B cell (primary cell): ENCODE measurements at regions not wholly inside any gene's neighbourhood (a gene's known extent, or its start where the extent isn't known, plus 50 kb on each side); places are given as distances from the start of the nearest gene placed in this dataset.

ENCODE experiments used
- ATAC-seq: fragments of 200-7000 bp; cut with Tn5 transposase; one replicate; pipeline ENCODE4 v1.10.0; 2021; ENCODE audit warnings: low read depth, mild to moderate bottlenecking, moderate number of reproducible peaks, moderate library complexity
- CTCF ChIA-PET: fragments of 350-600 bp; sonication (Branson Sonifier 250); formaldehyde crosslinking; loops from one replicate; lab custom pipeline; 2021; ENCODE audit warnings: antibody characterized with exemption, inconsistent platforms; lab: Charles Lee
- POLR2A ChIA-PET: fragments of 350-600 bp; sonication (Branson Sonifier 250); formaldehyde crosslinking; loops from one replicate; lab custom pipeline; 2021; ENCODE audit warnings: antibody characterized with exemption; lab: Charles Lee
- DNase-seq: peaks from one replicate; pipeline ENCODE4 v3.0.0; 2013
- H2AFZ ChIP-seq: 2 replicates; pipeline ENCODE4 v1.6.1; 2012; ENCODE audit warnings: mild to moderate bottlenecking, low read depth, low read length; ENCODE audit not compliant: insufficient read depth, poor library complexity, severe bottlenecking
- H3K27ac ChIP-seq, 2 donors: 1 replicate in 1 of 2; 2 replicates in 1 of 2; pipeline ENCODE4 v1.5.1; 2012 to 2013; ENCODE audit warnings: low read length in 2 of 2, mild to moderate bottlenecking in 2 of 2, moderate library complexity in 1 of 2
- H3K27me3 ChIP-seq, 4 experiments: fragments of 200-600 bp in 1 of 4; sonication (generic) in 1 of 4; replicated peaks in 1 of 4; 1 replicate in 2 of 4; 2 replicates in 2 of 4; pipeline versions ENCODE4 v1.6.1 to v1.7.0; 2013 to 2016; ENCODE audit warnings: low read length in 3 of 4, mild to moderate bottlenecking in 2 of 4, mixed read lengths in 1 of 4, moderate library complexity in 1 of 4; ENCODE audit not compliant: insufficient read depth in 4 of 4, control insufficient read depth in 3 of 4; ENCODE audit errors: control extremely low read depth in 1 of 4
- H3K36me3 ChIP-seq, 2 experiments: replicated peaks in 1 of 2; 1 replicate in 1 of 2; 2 replicates in 1 of 2; pipeline versions ENCODE4 v1.6.1 to v1.7.1; 2013; ENCODE audit warnings: low read length in 1 of 2; ENCODE audit not compliant: insufficient read depth in 2 of 2, control insufficient read depth in 1 of 2; ENCODE audit errors: control extremely low read depth in 1 of 2, extremely low read depth in 1 of 2
- H3K4me1 ChIP-seq, 2 donors: fragments of 200-600 bp in 1 of 2; sonication (generic) in 1 of 2; 1 replicate in 1 of 2; 2 replicates in 1 of 2; pipeline versions ENCODE4 v1.5.1 to v1.6.1; 2013 to 2017; ENCODE audit warnings: low read length in 2 of 2; ENCODE audit not compliant: control insufficient read depth in 2 of 2, insufficient read depth in 2 of 2
- H3K4me2 ChIP-seq: replicated peaks from 2 replicates; pipeline ENCODE3; 2012; ENCODE audit warnings: mild to moderate bottlenecking, low read depth, low read length; ENCODE audit not compliant: poor library complexity, severe bottlenecking
- H3K4me3 ChIP-seq, 5 experiments: fragments of 200-600 bp in 1 of 5; sonication (generic) in 1 of 5; 1 replicate in 3 of 5; 2 replicates in 2 of 5; pipeline versions ENCODE4 v1.5.1 to v1.7.0; 2011 to 2016; ENCODE audit warnings: low read length in 4 of 5, mild to moderate bottlenecking in 4 of 5, low read depth in 2 of 5, control low read depth in 1 of 5, moderate library complexity in 1 of 5; ENCODE audit not compliant: insufficient read depth in 1 of 5; ENCODE audit errors: control extremely low read depth in 1 of 5, extremely low read depth in 1 of 5
- H3K79me2 ChIP-seq: fragments of 200-600 bp; sonication (generic); one replicate; pipeline ENCODE4 v1.6.0; 2016; ENCODE audit warnings: low read length; ENCODE audit not compliant: control insufficient read depth, insufficient read depth
- H3K9ac ChIP-seq: fragments of 200-600 bp; sonication (generic); 2 replicates; pipeline ENCODE4 v1.6.1; 2017; ENCODE audit warnings: mild to moderate bottlenecking, low read length, moderate library complexity
- H3K9me3 ChIP-seq, 3 donors: one replicate each; pipeline versions ENCODE4 v1.6.1 to v1.7.1; 2013; ENCODE audit warnings: low read length in 2 of 3; ENCODE audit not compliant: control insufficient read depth in 2 of 3, insufficient read depth in 1 of 3; ENCODE audit errors: control extremely low read depth in 1 of 3
- H4K20me1 ChIP-seq: 2 replicates; pipeline ENCODE4 v1.6.0; 2012; ENCODE audit warnings: mild to moderate bottlenecking, low read length; ENCODE audit not compliant: insufficient read depth, control insufficient read depth, poor library complexity, severe bottlenecking
- H3K27ac Mint-ChIP-seq: one replicate; pipeline ENCODE4 v1.8.0; 2021; ENCODE audit warnings: mixed read lengths
- H3K27me3 Mint-ChIP-seq: one replicate; pipeline ENCODE4 v1.8.0; 2021; ENCODE audit warnings: mixed read lengths
- H3K4me1 Mint-ChIP-seq: one replicate; pipeline ENCODE4 v1.8.0; 2021; ENCODE audit warnings: mixed read lengths
- H3K4me3 Mint-ChIP-seq: one replicate; pipeline ENCODE4 v1.8.0; 2021; ENCODE audit warnings: mixed read lengths
- H3K9me3 Mint-ChIP-seq: one replicate; pipeline ENCODE4 v1.8.0; 2022; ENCODE audit warnings: mixed read lengths; ENCODE audit not compliant: insufficient read depth
- EZH2 ChIP-seq: IDR thresholded peaks from 2 replicates; pipeline ENCODE4 v1.6.1; 2012; ENCODE audit warnings: borderline replicate concordance, low read depth, mild to moderate bottlenecking, moderate library complexity, low read length; ENCODE audit not compliant: insufficient read depth, poor library complexity, severe bottlenecking
- WGBS: methylation state at CpG from one replicate; pipeline ENCODE4 v1.1.5; 2013; ENCODE audit warnings: missing lambda C conversion rate; ENCODE audit not compliant: insufficient coverage; 5-methylcytosine and 5-hydroxymethylcytosine counted together
- intact Hi-C: fragments of 100-400 bp; cut with micrococcal nuclease; formaldehyde crosslinking; loops from one replicate; pipeline ENCODE4 v1.10.0; 2022
- TF ChIP-seq, protein P1 (sequence below): fragments of 200-600 bp; IDR thresholded peaks from one replicate; pipeline ENCODE4 v1.8.0; 2022; ENCODE audit warnings: antibody characterized with exemption, mild to moderate bottlenecking

DNA sequence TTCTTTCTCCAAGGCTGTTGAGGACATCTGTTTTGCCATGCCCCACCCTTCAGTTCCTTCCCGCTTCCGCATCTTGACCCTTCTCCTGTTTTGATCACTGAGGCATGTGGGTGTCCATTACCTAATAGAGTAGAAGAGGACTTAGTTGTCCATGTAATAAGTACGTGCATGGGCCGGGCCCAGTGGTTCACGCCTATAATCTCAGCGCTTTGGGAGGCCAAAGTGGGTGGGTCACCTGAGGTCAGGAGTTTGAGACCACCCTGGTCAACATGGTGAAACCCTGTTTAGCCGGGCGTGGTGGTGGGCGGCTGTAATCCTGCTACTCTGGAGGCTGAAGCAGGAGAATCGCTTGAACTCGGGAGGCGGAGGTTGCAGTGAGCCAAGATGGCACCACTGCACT is 637.8 kb upstream of the EEF2KMT start:
- ChIA-PET POLR2A (no interaction called here), CTCF (no interaction called here)
- H3K9ac ChIP-seq, result no peak overlapping the region
- no peaks in the 10 kb centered on the region for H3K4me1 ChIP-seq
- TF ChIP-seq, protein P1, sequence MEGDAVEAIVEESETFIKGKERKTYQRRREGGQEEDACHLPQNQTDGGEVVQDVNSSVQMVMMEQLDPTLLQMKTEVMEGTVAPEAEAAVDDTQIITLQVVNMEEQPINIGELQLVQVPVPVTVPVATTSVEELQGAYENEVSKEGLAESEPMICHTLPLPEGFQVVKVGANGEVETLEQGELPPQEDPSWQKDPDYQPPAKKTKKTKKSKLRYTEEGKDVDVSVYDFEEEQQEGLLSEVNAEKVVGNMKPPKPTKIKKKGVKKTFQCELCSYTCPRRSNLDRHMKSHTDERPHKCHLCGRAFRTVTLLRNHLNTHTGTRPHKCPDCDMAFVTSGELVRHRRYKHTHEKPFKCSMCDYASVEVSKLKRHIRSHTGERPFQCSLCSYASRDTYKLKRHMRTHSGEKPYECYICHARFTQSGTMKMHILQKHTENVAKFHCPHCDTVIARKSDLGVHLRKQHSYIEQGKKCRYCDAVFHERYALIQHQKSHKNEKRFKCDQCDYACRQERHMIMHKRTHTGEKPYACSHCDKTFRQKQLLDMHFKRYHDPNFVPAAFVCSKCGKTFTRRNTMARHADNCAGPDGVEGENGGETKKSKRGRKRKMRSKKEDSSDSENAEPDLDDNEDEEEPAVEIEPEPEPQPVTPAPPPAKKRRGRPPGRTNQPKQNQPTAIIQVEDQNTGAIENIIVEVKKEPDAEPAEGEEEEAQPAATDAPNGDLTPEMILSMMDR, result no peak
- no peak for TF ChIP-seq EZH2
- 94% methylated on average over 12 of the region's 12 CpGs for WGBS
- no peaks in the 10 kb centered on the region for H3K79me2 ChIP-seq
- H3K4me3 ChIP-seq, result no peak overlapping the region
- DNase-seq, result no peak
- intact Hi-C loops, result no loop called here
- Mint-ChIP-seq H3K4me1 (no peaks in the 10 kb centered on the region), H3K9me3 (no peaks in the 10 kb centered on the region), H3K4me3 (no peak overlapping the region), H3K27me3 (no peaks in the 10 kb centered on the region), H3K27ac (no peak overlapping the region)
- peaks cover 0 to 16% (median 0%) of the 10 kb centered on the region in 3 donors for H3K9me3 ChIP-seq
- no peaks in the 10 kb centered on the region for H4K20me1 ChIP-seq
- H3K36me3 ChIP-seq, result no peaks in the 10 kb centered on the region
- no peak overlapping the region for H3K4me2 ChIP-seq
- no peak overlapping the region for H3K27ac ChIP-seq
- H2AFZ ChIP-seq, result no peak overlapping the region
- ATAC-seq, result no peak
- H3K27me3 ChIP-seq, result no peaks in the 10 kb centered on the region

DNA sequence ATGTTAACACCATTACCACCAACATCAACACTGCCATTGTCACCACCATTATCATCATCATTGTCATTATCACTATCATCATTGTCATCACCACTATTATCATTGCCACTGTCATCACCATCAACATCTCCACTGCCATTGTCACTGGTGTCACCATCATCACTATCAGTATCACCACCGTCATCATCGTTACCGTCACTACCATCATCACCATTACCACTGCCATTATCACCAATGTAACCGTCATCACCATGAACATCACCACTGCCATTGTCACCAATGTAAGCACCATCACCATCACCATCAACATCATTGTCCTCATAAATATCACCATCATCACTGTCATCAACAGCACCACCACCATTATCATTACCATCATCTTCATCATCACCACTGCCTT is 633.2 kb upstream of the EEF2KMT start:
- no peak overlapping the region for H3K27ac ChIP-seq
- no peak overlapping the region for H3K9ac ChIP-seq
- no peak for ATAC-seq
- intact Hi-C loops, result no loop called here
- H3K4me1 Mint-ChIP-seq, result no peaks in the 10 kb centered on the region
- CTCF ChIA-PET, result no interaction called here
- TF ChIP-seq, protein P1, result no peak
- TF ChIP-seq EZH2, result no peak
- no peaks in the 10 kb centered on the region for H3K9me3 Mint-ChIP-seq
- no peaks in the 10 kb centered on the region for H3K27me3 Mint-ChIP-seq
- POLR2A ChIA-PET, result no interaction called here
- H3K4me3 ChIP-seq, result no peak overlapping the region
- peaks cover 0 to 7% (median 0%) of the 10 kb centered on the region in 3 donors for H3K9me3 ChIP-seq
- no peaks in the 10 kb centered on the region for H3K27me3 ChIP-seq
- no peaks in the 10 kb centered on the region for H3K79me2 ChIP-seq
- no peak for DNase-seq
- WGBS, result 96% methylated on average over 4 of the region's 4 CpGs
- no peak overlapping the region for H3K4me3 Mint-ChIP-seq
- no peaks in the 10 kb centered on the region for H3K4me1 ChIP-seq
- no peak overlapping the region for H3K4me2 ChIP-seq
- no peaks in the 10 kb centered on the region for H4K20me1 ChIP-seq
- no peaks in the 10 kb centered on the region for H3K36me3 ChIP-seq
- H2AFZ ChIP-seq, result no peak overlapping the region
- no peak overlapping the region for H3K27ac Mint-ChIP-seq
